ENCODE measurements at regions not wholly inside any gene's neighbourhood (a gene's known extent, or its start where the extent isn't known, plus 50 kb on each side); places are given as distances from the start of the nearest gene placed in this dataset.
"Not testable (repeated sequence)": the region's sequence is repeated elsewhere in the genome, so short reads cannot be mapped to it uniquely, and the experiment has no call there.

DNA sequence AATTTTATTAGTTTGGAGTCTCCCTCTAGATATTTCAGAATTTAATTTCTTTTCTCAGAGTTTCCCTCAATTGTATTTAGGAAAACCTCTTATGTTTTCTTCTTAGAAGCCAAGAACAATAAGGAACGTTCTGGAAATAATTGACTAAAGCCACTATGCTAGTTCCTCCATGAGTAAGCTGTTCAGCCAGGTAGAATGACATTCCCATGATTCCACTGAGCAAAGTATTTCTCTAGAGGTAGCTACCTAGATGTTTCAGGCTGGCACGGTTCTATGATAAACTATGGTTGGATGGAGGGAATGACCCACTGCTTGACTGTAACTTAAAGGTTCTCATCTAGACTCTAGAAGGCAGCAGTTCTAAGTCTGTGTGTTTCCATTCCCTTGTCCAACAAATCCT lies 62.4 kb downstream of the CLDN17 start:
- no peak for DNase-seq

DNA sequence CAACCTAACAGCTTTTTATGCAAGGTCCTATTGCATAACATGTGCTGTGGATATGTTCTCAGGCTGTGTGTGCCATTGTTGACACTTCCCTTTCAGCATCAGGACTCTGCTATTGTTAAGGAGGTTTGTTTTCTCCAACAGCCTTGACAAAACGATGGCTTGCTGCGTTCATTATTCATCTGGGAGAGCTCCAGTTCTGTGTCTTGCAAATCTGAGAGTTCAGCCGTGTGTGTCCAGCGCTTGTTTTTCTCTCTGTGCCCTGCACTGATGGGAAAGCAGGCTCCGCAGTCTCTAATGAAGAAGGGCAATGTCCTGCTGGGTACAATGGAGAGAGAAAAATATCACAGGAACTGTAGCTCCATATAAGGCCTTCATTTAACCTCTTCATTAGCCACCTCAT lies 63.7 kb downstream of the CLDN17 start:
- no peak for DNase-seq

DNA sequence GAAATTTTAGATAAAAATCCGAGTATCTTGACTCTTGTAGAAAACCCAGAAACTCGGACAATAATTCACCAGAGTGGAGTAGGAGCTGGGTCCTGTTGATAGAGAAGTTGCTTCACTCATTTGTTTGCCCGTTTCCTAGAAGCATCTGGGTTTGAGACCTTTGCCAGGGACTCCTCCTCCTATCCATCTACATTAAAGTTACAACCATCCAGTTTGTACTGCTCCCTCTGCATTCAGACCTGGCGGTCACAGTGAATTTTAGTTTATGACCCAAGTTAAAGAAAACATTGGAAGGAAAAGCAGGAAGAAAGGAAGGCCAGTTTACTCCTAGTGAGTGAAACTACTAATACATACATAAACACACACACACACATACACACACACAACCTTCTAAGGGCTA lies 64.6 kb downstream of the CLDN17 start:
- DNase-seq = no peak

DNA sequence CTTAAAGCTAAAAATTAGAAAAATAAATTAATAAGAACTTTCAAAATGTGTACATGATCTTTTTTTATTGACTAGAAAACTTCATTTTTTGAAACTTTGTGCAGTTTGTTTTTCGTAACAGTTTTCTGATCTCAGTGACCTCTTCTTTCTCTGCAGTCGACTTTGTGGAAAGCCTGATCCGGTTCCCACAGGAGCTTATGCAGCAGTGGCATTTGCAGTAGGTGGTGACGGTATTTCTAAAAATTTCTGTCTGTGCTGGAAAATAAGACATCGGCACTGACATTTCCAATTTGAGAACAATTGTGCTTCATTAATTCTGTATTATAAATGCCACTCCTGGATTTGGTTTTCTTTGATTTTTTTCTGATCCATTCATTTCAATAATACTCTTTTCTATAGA lies 68.8 kb downstream of the CLDN17 start:
- no peak for DNase-seq

DNA sequence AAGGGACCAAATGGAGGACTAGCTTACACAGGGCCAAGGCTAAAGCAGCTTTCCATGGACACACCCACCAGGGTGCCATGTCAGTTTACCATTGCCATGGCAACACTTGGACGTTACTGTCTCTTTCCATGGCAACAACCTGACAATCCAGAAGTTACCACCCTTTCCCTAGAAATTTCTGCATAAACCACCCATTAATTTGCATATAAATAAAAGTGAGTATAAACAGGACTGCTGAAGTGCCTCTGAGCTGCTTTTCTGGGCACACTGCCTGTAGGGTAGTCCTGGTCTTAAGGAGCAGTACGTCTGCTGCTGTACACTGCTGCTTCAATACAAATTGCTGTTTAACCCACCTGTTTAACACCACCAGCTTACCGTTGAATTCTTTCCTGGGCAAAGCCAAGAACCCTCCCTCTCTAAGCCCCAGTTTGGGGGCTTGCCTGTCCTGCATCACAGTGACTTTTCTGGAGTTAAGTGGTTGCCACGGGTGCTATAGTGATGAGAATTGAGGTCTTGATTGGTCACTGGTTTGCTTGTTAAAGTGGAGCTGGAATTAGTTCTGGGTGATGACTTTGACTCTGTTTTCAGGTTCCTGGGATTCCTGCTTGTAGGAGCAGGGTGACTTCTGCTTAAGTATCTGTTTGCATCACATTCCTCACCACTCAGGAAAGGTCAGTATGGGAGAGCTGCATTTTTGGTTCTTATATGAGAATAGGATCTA lies 83.2 kb downstream of the CLDN17 start:
- DNase-seq = no peak

DNA sequence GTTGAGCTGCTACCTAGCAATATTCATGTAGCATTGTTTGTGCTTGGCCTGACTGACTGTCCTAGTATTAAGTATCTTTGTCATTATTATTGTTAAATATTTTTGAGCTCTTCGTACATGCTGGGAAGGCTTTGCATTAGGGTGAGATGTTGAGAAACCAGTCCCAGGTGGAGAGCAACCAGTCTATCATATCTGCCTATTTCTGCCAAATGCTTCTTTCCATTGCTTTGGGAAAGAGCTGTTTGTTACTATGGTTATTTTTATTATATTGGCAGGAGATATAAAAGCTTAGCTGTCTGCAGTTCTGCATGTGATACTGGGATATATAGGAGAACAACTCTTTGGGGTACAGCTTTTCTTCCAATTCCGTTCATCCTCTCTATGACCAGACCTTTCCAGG lies 85.1 kb downstream of the CLDN17 start:
- DNase-seq = no peak

DNA sequence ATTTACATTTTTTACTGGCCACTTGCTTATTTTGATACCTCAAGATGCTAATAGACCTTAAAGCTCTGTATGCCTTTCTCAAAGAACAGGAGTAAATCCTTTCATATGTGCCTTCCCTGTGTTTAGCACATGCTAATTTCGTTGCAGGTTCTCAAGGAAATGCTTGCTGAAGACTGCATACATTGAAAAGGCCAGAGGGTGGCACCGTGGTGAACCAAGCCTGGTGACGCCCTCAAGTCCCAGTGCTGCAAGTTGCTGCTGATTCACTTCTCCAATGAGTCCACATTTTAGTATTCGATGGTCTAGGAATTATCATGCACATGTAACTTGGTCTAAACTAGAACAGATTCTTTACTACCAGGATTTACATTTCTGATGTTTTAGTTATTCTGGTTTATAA lies 94.1 kb downstream of the CLDN17 start:
- peak; percentile 13 for DNase-seq

DNA sequence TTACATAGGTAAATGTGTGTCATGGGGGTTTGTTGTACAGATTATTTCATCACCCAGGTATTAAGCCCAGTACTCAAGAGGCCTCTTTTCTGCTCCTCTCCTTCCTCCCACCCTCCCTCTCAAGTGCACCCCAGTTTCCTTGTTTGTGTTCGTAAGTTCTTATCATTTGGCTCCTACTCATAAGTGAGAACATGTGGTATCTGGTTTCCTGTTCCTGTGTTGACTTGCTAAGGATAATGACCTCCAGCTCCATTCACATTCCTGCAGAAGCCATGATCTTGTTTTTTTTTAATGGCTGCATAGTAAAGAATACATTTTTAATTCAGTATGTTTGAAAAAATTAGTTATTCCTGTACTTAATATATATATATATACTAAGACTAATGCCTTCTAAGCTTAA lies 107.7 kb downstream of the CLDN17 start:
- DNase-seq = no peak

DNA sequence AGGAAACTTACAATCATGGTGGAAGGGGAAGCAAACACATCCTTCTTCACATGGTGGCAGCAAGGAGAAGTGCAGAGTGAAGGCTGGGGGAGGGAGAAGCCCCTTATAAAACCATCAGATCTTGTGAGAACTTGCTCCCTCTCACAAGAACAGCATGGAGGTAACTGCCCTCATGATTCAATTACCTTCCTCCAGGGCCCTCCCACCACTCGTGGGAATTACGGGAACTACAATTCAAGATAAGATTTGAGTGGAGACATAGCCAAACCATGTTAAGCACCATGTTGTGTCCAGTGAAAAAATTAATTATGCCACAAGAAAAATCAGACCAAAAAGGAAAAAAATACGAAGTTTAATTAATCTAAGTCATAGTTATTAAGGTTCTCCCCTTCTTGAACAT lies 109.5 kb downstream of the CLDN17 start:
- DNase-seq = no peak

DNA sequence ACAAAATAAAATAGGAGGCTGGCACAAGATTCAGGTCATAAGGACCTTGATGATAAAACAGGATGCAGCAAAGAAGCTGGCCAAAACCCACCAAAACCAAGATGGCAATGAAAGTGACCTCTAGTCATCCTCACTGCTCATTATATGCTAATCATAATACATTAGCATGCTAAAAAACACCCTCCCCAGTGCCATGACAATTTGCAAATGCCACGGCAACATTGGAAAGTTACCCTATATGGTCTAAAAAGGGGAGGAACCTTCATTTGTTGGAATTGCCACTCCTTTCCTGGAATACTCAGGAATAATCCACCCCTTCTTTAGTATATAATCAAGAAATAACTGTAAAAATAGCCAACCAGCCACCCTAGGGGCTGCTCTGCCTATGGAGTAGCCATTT lies 108.8 kb upstream of the GRIK1 start:
- DNase-seq = no peak

DNA sequence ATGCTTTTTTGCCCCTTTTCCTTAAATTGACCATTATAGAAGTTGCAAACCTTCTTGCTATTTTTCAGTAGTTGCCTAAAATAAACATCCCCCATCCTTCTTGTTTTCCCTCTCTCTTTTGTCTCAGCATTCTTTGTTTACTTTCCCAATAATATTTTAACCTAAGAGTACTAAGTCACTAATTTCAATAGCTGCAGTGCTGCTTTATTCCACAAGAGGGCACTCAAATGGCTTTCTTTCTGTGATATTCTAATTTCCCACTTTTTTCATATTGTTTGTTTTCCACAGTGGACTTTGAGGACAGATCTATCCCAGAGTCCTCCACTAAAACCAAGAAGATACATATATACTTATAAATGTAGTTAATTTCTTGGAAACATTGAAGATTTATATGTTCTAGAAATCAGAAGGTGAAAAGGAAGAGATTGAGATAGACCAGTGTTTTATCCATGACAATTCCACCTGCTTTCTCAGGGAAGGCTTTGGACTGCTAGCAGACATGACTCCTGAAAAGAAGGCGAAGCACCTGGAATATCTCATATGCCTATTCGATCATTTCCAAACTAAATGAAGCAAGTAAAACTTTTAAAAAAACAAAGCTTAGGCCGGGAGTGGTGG lies 104.8 kb upstream of the GRIK1 start:
- peak; percentile 4 for DNase-seq

DNA sequence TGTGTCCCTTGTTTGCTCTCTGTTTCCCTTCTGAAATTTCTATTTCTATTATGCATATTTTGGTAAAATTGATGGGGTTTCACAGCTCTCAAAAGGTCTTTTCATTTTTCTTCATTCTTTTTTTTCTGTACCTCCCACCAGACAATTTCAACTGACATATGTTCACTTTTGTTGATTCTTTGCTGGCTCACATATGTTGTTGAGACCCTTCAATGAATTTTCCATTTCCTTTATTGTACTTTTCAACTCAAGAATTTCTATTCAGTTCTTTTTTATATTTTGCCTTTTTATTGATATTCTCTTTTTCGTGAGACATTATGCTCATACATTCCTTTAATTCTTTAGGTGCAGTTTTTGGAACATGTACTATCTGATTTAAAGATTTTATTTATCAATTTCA lies 102.6 kb upstream of the GRIK1 start:
- no peak for DNase-seq

DNA sequence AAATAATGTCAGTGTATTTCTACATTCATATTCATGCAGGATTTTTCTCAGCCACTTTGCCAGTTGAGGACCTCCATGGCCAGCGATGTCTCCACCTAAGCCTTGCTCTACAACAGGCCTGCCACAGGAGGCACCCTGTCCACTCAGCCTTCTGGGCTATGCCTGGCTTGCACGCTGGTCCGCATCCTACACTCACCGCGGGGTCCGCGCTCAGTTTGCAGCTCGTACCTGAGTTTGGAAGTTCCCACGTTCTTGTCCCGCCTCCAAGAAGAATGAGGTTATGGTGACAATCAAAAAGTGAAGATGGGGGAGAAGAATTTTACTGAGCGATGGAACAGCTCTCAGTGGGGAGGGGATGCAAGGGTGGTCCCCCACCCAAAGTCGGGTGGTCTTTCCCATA lies 93.6 kb upstream of the GRIK1 start:
- no peak for DNase-seq

DNA sequence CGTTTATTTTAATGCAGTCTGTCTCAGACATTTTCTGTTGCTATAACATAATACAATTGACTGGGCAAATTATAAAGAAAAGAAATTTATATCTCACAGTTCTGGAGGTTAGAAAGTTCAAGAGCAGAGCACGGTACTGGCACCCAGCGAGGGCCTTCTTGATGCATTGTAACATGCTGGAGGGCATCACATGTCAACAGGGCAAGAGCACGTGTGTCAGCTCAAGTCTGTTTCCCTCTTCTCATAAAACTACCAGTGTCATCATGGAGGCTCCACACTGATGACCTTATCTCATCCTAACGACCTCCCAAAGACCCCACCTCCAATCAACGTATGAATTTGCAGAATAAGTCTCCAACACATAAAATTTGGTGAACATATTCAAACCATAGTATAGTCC lies 90.6 kb upstream of the GRIK1 start:
- DNase-seq = no peak

DNA sequence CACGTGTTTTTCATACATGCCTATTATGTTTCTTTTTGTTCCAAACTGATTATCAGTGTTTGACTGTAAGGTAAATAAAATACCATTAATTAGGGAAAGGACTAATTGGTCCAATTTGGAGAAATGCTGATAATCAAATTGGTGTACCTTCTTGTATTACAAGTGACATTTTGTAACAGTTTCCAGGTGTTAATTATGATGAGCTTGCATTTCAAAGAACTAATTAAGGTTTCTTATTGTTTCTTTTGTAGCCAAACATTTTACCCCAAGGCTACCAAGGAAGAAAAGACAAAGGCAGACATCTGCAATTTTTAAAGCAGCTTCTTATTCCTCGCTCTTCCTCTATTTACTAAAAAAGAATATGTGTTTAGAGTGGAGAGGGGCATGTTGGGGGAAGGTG lies 88.7 kb upstream of the GRIK1 start:
- DNase-seq = no peak

DNA sequence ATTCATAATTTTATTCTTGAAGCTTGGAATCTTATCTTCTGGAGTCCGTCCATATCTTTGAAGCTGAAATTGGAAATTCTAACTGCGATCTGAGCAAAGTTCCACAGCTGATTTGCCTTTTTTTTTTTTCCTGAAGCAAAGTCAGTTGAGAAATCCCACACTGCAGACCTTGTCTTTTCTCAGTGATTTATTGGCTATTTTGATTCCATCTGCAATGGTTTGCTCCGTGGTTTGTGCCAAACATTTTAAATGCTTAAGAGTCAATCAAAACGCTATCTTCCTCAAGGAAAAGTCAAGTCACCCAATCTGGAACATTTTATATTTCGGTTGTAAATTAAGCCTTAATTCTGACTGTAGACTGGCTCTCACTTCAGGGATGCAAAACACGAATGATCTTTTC lies 88.2 kb upstream of the GRIK1 start:
- DNase-seq = no peak

DNA sequence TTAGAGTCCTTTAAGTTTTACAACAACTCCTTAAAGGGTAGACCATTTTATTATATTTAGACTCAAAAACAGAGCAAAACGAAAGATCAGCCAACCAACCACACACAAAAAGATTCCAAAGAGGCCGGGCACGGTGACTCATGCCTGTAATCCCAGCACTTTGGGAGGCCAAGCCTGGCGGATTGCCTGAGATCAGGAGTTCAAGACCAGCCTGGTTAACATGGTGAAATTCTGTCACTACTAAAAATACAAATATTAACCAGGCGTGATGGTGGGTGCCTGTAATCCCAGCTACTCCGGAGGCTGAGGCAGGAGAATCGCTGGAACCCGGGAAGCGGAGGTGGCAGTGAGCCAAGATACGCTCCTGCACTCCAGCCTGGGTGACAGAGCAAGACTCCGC lies 83.3 kb upstream of the GRIK1 start:
- DNase-seq = not testable (repeated sequence)

DNA sequence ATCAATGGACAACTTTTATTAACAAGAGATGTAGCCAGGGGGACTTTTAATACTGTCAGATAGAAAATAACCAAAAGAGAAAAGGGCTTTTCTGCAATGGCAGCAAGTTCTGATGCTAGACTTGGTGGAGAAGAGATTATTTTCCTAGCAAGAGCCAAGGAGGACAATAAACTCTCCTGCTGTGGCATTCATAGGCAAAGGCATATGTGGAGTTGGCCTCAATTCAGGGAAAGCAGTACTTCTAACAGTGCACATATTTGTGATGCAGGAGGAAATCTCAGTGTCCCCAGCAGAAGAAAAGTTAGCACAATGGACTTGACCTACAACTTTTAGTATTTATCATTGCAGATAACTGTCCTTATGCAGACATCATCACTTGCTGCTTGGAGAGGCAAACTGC lies 75.1 kb upstream of the GRIK1 start:
- DNase-seq = no peak

DNA sequence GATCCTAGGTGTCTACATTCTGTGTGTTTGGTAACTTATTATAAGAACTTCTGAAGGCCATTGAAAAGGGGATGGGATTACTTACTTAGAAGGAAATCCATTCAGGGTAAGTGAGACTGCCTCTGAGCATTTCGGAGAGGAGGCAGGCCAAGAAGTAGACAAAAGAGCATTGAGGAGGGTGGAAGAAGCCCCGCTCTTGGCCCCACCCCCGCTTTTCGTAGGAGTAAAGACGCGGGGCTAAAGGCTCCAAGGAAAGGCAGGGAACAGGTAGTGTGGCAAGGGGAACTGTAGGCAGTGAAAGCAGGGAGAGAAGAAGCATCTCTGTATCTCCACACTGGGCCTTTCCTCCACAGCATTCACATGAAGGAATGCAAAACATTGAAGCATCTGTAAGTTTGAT lies 51.8 kb upstream of the GRIK1 start:
- no peak for DNase-seq

DNA sequence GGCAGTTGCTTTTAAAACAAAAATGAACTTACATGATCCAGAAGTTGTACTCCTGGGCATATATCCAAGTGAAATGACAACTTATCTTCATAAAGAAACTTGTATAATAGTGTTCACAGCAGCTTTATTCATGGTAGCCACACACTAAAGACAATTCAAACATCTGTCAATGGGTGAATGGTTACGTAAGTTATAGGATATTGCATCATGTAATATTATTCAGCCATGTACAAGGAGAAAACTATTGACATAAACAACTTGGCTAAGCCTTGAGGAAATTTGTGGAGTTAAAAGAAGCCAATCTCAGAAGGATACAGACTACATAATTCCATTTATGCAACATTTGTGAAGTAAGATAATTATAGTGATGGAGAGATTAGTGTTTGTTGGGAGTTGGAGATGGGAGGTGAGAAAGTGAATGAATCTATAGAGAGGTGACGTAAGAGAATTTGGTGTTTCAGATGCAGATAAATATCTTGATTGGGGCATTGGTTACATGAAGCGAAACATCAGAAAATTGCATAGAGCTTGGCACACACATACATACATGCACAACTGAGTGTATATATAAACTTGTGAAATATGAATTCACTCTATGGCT lies 49.9 kb upstream of the GRIK1 start:
- no peak for DNase-seq

All from activated CD4-positive, alpha-beta T cell treated with anti-CD3 and anti-CD28 coated beads, Interleukin-2, Interleukin-6, amounts not matched to agents 100 ng/mL and 50 ng/mL, durations not matched to agents 16 hours and 8 hours (primary cell).